Endothelial cell of umbilical vein (primary cell): ENCODE measurements at regions not wholly inside any gene's neighbourhood (a gene's known extent, or its start where the extent isn't known, plus 50 kb on each side); places are given as distances from the start of the nearest gene placed in this dataset.

Source experiments
- BruUV-seq: library from RNA; stranded (reverse); fragments of 400-500 nt; replicated peaks from 2 replicates; lab custom pipeline; 2021; lab: Mats Ljungman, UMichigan
- CTCF ChIA-PET: fragments of 300-600, 350-600 bp; sonication (Branson Sonifier 250); formaldehyde crosslinking; loops from one replicate; lab custom pipeline; 2021; ENCODE audit warnings: antibody characterized with exemption, inconsistent platforms; lab: Charles Lee
- POLR2A ChIA-PET: fragments of 300-600, 350-600 bp; sonication (Branson Sonifier 250); formaldehyde crosslinking; loops from one replicate; lab custom pipeline; 2021; ENCODE audit warnings: antibody characterized with exemption, inconsistent platforms; lab: Charles Lee
- DNase-seq: peaks from one replicate; pipeline ENCODE4 v3.0.0-alpha.2; 2011; ENCODE audit warnings: low read depth, low spot score
- FAIRE-seq: peaks from 2 replicates; lab custom pipeline; 2011; peaks lifted over from hg19 to GRCh38; lab: Jason Lieb, UNC
- H2AFZ ChIP-seq: 2 replicates; pipeline ENCODE4 v1.6.0; 2012; ENCODE audit warnings: low read depth, low read length, control low read depth, inconsistent platforms
- H3K27ac ChIP-seq: 2 replicates; pipeline ENCODE4 v1.5.1; 2011; ENCODE audit warnings: low read depth, mild to moderate bottlenecking, control low read depth, low read length, moderate library complexity; ENCODE audit not compliant: insufficient read depth
- H3K27me3 ChIP-seq, 2 experiments: 2 replicates each; pipeline versions ENCODE4 v1.6.0 to v1.6.1; 2011; ENCODE audit warnings: low read length in 2 of 2, mixed read lengths in 1 of 2; ENCODE audit not compliant: control insufficient read depth in 2 of 2, insufficient read depth in 2 of 2
- H3K36me3 ChIP-seq, 2 experiments: 2 replicates in 1 of 2; 3 replicates in 1 of 2; pipeline ENCODE4 v1.5.1; 2011; ENCODE audit warnings: low read length in 2 of 2, mild to moderate bottlenecking in 1 of 2, moderate library complexity in 1 of 2; ENCODE audit not compliant: control insufficient read depth in 2 of 2, insufficient read depth in 2 of 2; ENCODE audit errors: extremely low read depth in 1 of 2
- H3K4me1 ChIP-seq: 3 replicates; pipeline ENCODE4 v1.5.1; 2011; ENCODE audit warnings: mild to moderate bottlenecking, low read length; ENCODE audit not compliant: control insufficient read depth, insufficient read depth; ENCODE audit errors: extremely low read depth
- H3K4me2 ChIP-seq: 2 replicates; pipeline ENCODE4 v1.6.1; 2011; ENCODE audit warnings: low read length, control low read depth, mixed read lengths; ENCODE audit not compliant: insufficient read depth
- H3K4me3 ChIP-seq, 3 experiments: fragments of 200-600 bp in 1 of 3; sonication (generic), shearing (Covaris generic) in 1 of 3; replicated peaks in 1 of 3; 2 replicates each; pipeline ENCODE4 v1.5.1; 2011 to 2016; ENCODE audit warnings: control low read depth in 3 of 3, low read length in 3 of 3, mild to moderate bottlenecking in 2 of 3, inconsistent platforms in 1 of 3, low read depth in 1 of 3, moderate library complexity in 1 of 3; ENCODE audit not compliant: insufficient read depth in 1 of 3
- H3K79me2 ChIP-seq: 2 replicates; pipeline ENCODE4 v1.6.0; 2012; ENCODE audit warnings: low read length, inconsistent platforms; ENCODE audit not compliant: control insufficient read depth, insufficient read depth
- H3K9ac ChIP-seq: replicated peaks from 2 replicates; pipeline ENCODE3; 2011; ENCODE audit warnings: low read length, control low read depth; ENCODE audit not compliant: insufficient read depth; ENCODE audit errors: extremely low read depth
- H3K9me1 ChIP-seq: replicated peaks from 3 replicates; pipeline ENCODE4 v1.6.0; 2011; ENCODE audit warnings: mild to moderate bottlenecking, low read length; ENCODE audit not compliant: control insufficient read depth, insufficient read depth; ENCODE audit errors: extremely low read depth
- H3K9me3 ChIP-seq: replicated peaks from 2 replicates; pipeline ENCODE4 v1.5.1; 2012; ENCODE audit warnings: low read length, inconsistent platforms; ENCODE audit not compliant: control insufficient read depth, insufficient read depth
- H4K20me1 ChIP-seq: replicated peaks from 2 replicates; pipeline ENCODE3; 2011; ENCODE audit warnings: mild to moderate bottlenecking, low read length; ENCODE audit not compliant: control insufficient read depth, insufficient read depth; ENCODE audit errors: extremely low read depth
- GATA2 ChIP-seq: IDR thresholded peaks from 2 replicates; pipeline ENCODE4 v1.7.0; 2011; ENCODE audit warnings: low read depth, mild to moderate bottlenecking, moderate library complexity, mixed read lengths, low read length; ENCODE audit not compliant: insufficient read length, insufficient read depth
- JUN ChIP-seq: IDR thresholded peaks from 2 replicates; pipeline ENCODE4 v1.6.1; 2011; ENCODE audit warnings: borderline replicate concordance, low read depth; ENCODE audit not compliant: insufficient read length, insufficient read depth
- POLR2AphosphoS5 ChIP-seq: IDR thresholded peaks from 2 replicates; pipeline ENCODE4 v1.6.1; 2012; ENCODE audit warnings: low read depth, mild to moderate bottlenecking, control low read depth, low read length, moderate library complexity; ENCODE audit not compliant: insufficient read depth
- dilution Hi-C: fragments of 300-500 bp; cut with MboI; formaldehyde crosslinking; loops from one replicate; pipeline ENCODE4 v1.15.0; 2019; ENCODE audit warnings: low sequenced_read_pairs; ENCODE audit not compliant: extremely low pct_ligation_motif_present
- intact Hi-C: fragments of 100-400 bp; cut with micrococcal nuclease; formaldehyde crosslinking; loops from one replicate; pipeline ENCODE4 v1.10.0; 2022

GRCh38 chr2:220202066-220202465, 574.6 kb downstream of the SLC4A3 start:
- H3K9me1 ChIP-seq, result no peaks in the 10 kb centered on the region
- TF ChIP-seq GATA2 (no peak), POLR2AphosphoS5 (no peak)
- dilution Hi-C loops, result no loop called here
- FAIRE-seq, result no peak
- no peaks in the 10 kb centered on the region for H3K79me2 ChIP-seq
- intact Hi-C loops, result no loop called here
- no peak overlapping the region for H2AFZ ChIP-seq
- CTCF ChIA-PET, result no interaction called here
- no peak for DNase-seq
- H3K27ac ChIP-seq, result no peak overlapping the region
- H3K4me1 ChIP-seq, result no peaks in the 10 kb centered on the region
- H3K4me3 ChIP-seq, result no peak overlapping the region
- H3K9me3 ChIP-seq, result peaks cover 6% of the 10 kb centered on the region
- no peak overlapping the region for H3K9ac ChIP-seq
- H3K4me2 ChIP-seq, result no peak overlapping the region
- no peaks in the 10 kb centered on the region for H3K36me3 ChIP-seq
- H4K20me1 ChIP-seq, result no peaks in the 10 kb centered on the region
- H3K27me3 ChIP-seq, result no peaks in the 10 kb centered on the region
- POLR2A ChIA-PET, result no interaction called here
- BruUV-seq, result no TSS peak

GRCh38 chr2:220209093-220209492, 581.7 kb downstream of the SLC4A3 start:
- Histone ChIP-seq H3K4me3 (no peak overlapping the region), H3K79me2 (no peaks in the 10 kb centered on the region), H3K4me1 (no peaks in the 10 kb centered on the region), H3K4me2 (no peak overlapping the region), H3K27ac (no peak overlapping the region), H3K9ac (no peak overlapping the region), H4K20me1 (no peaks in the 10 kb centered on the region), H2AFZ (no peak overlapping the region), H3K36me3 (no peaks in the 10 kb centered on the region), H3K27me3 (no peaks in the 10 kb centered on the region), H3K9me1 (no peaks in the 10 kb centered on the region), H3K9me3 (peaks cover 1% of the 10 kb centered on the region)
- no peak for DNase-seq
- TF ChIP-seq JUN, result no peak
- dilution Hi-C loops (no loop called here), intact Hi-C loops (no loop called here)
- BruUV-seq, result no TSS peak
- ChIA-PET CTCF (no interaction called here), POLR2A (no interaction called here)
- FAIRE-seq, result no peak
